Astrocyte (in vitro differentiated cells and primary cell): ENCODE measurements at regions not wholly inside any gene's neighbourhood (a gene's known extent, or its start where the extent isn't known, plus 50 kb on each side); places are given as distances from the start of the nearest gene placed in this dataset.

Source experiments
- DNase-seq: peaks from one replicate; pipeline ENCODE4 v3.0.0-alpha.2; 2010; ENCODE audit warnings: low read depth
- FAIRE-seq: peaks from 2 replicates; lab custom pipeline; 2011; peaks lifted over from hg19 to GRCh38; lab: Jason Lieb, UNC
- H2AFZ ChIP-seq: 2 replicates; pipeline ENCODE4 v1.6.0; 2012; ENCODE audit warnings: low read depth, low read length, inconsistent platforms
- H3K27ac ChIP-seq: 2 replicates; pipeline ENCODE4 v1.5.1; 2011; ENCODE audit warnings: low read depth, low read length, inconsistent platforms
- H3K27me3 ChIP-seq: 2 replicates; pipeline ENCODE4 v1.6.0; 2011; ENCODE audit warnings: low read length, inconsistent platforms; ENCODE audit not compliant: insufficient read depth
- H3K36me3 ChIP-seq: 2 replicates; pipeline ENCODE4 v1.5.1; 2011; ENCODE audit warnings: low read length, inconsistent platforms; ENCODE audit not compliant: insufficient read depth
- H3K4me1 ChIP-seq: 2 replicates; pipeline ENCODE4 v1.5.1; 2011; ENCODE audit warnings: low read length, inconsistent platforms; ENCODE audit not compliant: insufficient read depth
- H3K4me2 ChIP-seq: 2 replicates; pipeline ENCODE4 v1.6.0; 2012; ENCODE audit warnings: low read length, inconsistent platforms
- H3K4me3 ChIP-seq: 2 replicates; pipeline ENCODE4 v1.5.1; 2011; ENCODE audit warnings: low read depth, mild to moderate bottlenecking, low read length, inconsistent platforms; ENCODE audit not compliant: insufficient read depth
- H3K79me2 ChIP-seq: 2 replicates; pipeline ENCODE4 v1.6.0; 2012; ENCODE audit warnings: mild to moderate bottlenecking, low read length, inconsistent platforms; ENCODE audit not compliant: insufficient read depth
- H3K9ac ChIP-seq: 2 replicates; pipeline ENCODE4 v1.6.0; 2012; ENCODE audit warnings: mild to moderate bottlenecking, low read length, inconsistent platforms
- H3K9me3 ChIP-seq: 2 replicates; pipeline ENCODE4 v1.5.1; 2012; ENCODE audit warnings: low read depth, mild to moderate bottlenecking, low read length, inconsistent platforms; ENCODE audit not compliant: insufficient read depth
- H4K20me1 ChIP-seq: 2 replicates; pipeline ENCODE4 v1.6.0; 2012; ENCODE audit warnings: low read length, inconsistent platforms; ENCODE audit not compliant: insufficient read depth
- H3K27ac Mint-ChIP-seq: one replicate; pipeline ENCODE4 v1.8.0; 2021; ENCODE audit warnings: mild to moderate bottlenecking, mixed read lengths; ENCODE audit not compliant: unreplicated experiment
- H3K27me3 Mint-ChIP-seq: one replicate; pipeline ENCODE4 v1.8.0; 2021; ENCODE audit warnings: low read depth, mixed read lengths; ENCODE audit not compliant: unreplicated experiment
- H3K36me3 Mint-ChIP-seq: one replicate; pipeline ENCODE4 v1.8.0; 2021; ENCODE audit warnings: low read depth, mixed read lengths; ENCODE audit not compliant: unreplicated experiment
- H3K4me1 Mint-ChIP-seq: one replicate; pipeline ENCODE4 v1.8.0; 2021; ENCODE audit warnings: low read depth, mixed read lengths; ENCODE audit not compliant: unreplicated experiment
- H3K4me3 Mint-ChIP-seq: one replicate; pipeline ENCODE4 v1.8.0; 2021; ENCODE audit warnings: mild to moderate bottlenecking, moderate library complexity, mixed read lengths; ENCODE audit not compliant: unreplicated experiment
- H3K9me3 Mint-ChIP-seq: one replicate; pipeline ENCODE4 v1.8.0; 2021; ENCODE audit warnings: mild to moderate bottlenecking, mixed read lengths; ENCODE audit not compliant: unreplicated experiment
- EZH2 ChIP-seq: IDR thresholded peaks from 2 replicates; pipeline ENCODE4 v1.6.1; 2012; ENCODE audit warnings: mild to moderate bottlenecking, low read length, inconsistent platforms; ENCODE audit not compliant: insufficient read depth
- TF ChIP-seq, protein P1 (sequence below): IDR thresholded peaks from 2 replicates; pipeline ENCODE4 v1.5.1; 2011; ENCODE audit warnings: low read depth, mild to moderate bottlenecking, inconsistent platforms, low read length, moderate library complexity; ENCODE audit not compliant: insufficient read depth

GRCh38 chr2:225282858-225283710 is 116.4 kb upstream of the NYAP2 start:
- peak; percentile 58 for DNase-seq
- no peaks in the 10 kb centered on the region for H3K79me2 ChIP-seq
- no peak overlapping the region for H2AFZ ChIP-seq
- H3K4me1 ChIP-seq, result peaks cover 5% of the 10 kb centered on the region
- no peaks in the 10 kb centered on the region for H3K27me3 Mint-ChIP-seq
- H3K4me2 ChIP-seq, result no peak overlapping the region
- H3K9me3 Mint-ChIP-seq, result peaks cover 4% of the 10 kb centered on the region
- H3K4me3 ChIP-seq, result no peak overlapping the region
- FAIRE-seq, result peak; percentile 69
- no peaks in the 10 kb centered on the region for H3K36me3 Mint-ChIP-seq
- H3K27ac Mint-ChIP-seq, result no peak overlapping the region
- no peaks in the 10 kb centered on the region for H3K9me3 ChIP-seq
- TF ChIP-seq EZH2, result no peak
- TF ChIP-seq, protein P1, sequence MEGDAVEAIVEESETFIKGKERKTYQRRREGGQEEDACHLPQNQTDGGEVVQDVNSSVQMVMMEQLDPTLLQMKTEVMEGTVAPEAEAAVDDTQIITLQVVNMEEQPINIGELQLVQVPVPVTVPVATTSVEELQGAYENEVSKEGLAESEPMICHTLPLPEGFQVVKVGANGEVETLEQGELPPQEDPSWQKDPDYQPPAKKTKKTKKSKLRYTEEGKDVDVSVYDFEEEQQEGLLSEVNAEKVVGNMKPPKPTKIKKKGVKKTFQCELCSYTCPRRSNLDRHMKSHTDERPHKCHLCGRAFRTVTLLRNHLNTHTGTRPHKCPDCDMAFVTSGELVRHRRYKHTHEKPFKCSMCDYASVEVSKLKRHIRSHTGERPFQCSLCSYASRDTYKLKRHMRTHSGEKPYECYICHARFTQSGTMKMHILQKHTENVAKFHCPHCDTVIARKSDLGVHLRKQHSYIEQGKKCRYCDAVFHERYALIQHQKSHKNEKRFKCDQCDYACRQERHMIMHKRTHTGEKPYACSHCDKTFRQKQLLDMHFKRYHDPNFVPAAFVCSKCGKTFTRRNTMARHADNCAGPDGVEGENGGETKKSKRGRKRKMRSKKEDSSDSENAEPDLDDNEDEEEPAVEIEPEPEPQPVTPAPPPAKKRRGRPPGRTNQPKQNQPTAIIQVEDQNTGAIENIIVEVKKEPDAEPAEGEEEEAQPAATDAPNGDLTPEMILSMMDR, result peak; percentile 86
- no peaks in the 10 kb centered on the region for H3K27me3 ChIP-seq
- H3K36me3 ChIP-seq, result no peaks in the 10 kb centered on the region
- H3K27ac ChIP-seq, result no peak overlapping the region
- no peak overlapping the region for H3K4me3 Mint-ChIP-seq
- no peak overlapping the region for H3K9ac ChIP-seq
- peaks cover 6% of the 10 kb centered on the region for H3K4me1 Mint-ChIP-seq
- no peaks in the 10 kb centered on the region for H4K20me1 ChIP-seq

- Mint-ChIP-seq H3K27me3 (no peaks in the 10 kb centered on the region), H3K4me3 (no peak overlapping the region), H3K27ac (no peak overlapping the region), H3K9me3 (peaks cover 4% of the 10 kb centered on the region), H3K36me3 (no peaks in the 10 kb centered on the region), H3K4me1 (peaks cover 2% of the 10 kb centered on the region)
- Histone ChIP-seq H3K27me3 (no peaks in the 10 kb centered on the region), H3K79me2 (no peaks in the 10 kb centered on the region), H3K9me3 (no peaks in the 10 kb centered on the region), H3K36me3 (no peaks in the 10 kb centered on the region), H3K27ac (no peak overlapping the region), H3K4me3 (no peak overlapping the region), H3K4me2 (no peak overlapping the region), H2AFZ (no peak overlapping the region), H3K4me1 (no peaks in the 10 kb centered on the region), H4K20me1 (no peaks in the 10 kb centered on the region), H3K9ac (no peak overlapping the region)
- FAIRE-seq (no peak), DNase-seq (no peak)
- TF ChIP-seq, protein P1, result no peak
- no peak for TF ChIP-seq EZH2
Measured at GRCh38 chr2:225276207-225276606, 123.3 kb upstream of the NYAP2 start.

DNA sequence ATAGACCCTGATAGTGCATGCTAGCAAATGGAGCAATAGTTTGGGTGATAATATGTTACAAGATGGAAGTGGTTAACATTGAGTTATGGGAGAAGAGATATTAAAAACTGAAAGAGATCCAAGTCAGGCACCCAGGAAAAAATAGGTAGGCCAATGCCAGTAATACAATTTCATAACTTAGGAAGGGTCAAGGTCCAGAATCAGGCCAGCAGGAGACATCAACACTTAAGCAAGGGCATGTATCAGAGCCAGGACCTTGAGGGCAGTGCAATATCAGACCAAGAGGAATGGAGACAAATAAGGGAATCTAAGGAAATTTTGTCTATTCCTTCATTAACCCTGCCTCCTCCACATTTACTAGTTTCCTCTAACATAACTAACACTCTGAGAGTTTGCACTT is 124.1 kb upstream of the NYAP2 start:
- H3K4me3 Mint-ChIP-seq, result no peak overlapping the region

More for the DNA sequence above, 124.1 kb upstream of the NYAP2 start:
- no peak overlapping the region for H3K4me2 ChIP-seq
- TF ChIP-seq, protein P1, result no peak
- TF ChIP-seq EZH2, result no peak
- no peaks in the 10 kb centered on the region for H3K9me3 ChIP-seq
- no peak for DNase-seq
- no peaks in the 10 kb centered on the region for H3K4me1 ChIP-seq
- H3K79me2 ChIP-seq, result no peaks in the 10 kb centered on the region
- no peak for FAIRE-seq
- no peaks in the 10 kb centered on the region for H3K27me3 ChIP-seq
- no peaks in the 10 kb centered on the region for H3K36me3 ChIP-seq
- H3K27ac Mint-ChIP-seq, result no peak overlapping the region
- H4K20me1 ChIP-seq, result no peaks in the 10 kb centered on the region
- H3K4me1 Mint-ChIP-seq, result peaks cover 2% of the 10 kb centered on the region
- H3K9ac ChIP-seq, result no peak overlapping the region
- no peaks in the 10 kb centered on the region for H3K36me3 Mint-ChIP-seq
- H3K27ac ChIP-seq, result no peak overlapping the region
- no peaks in the 10 kb centered on the region for H3K27me3 Mint-ChIP-seq
- no peak overlapping the region for H3K4me3 ChIP-seq
- peaks cover 4% of the 10 kb centered on the region for H3K9me3 Mint-ChIP-seq
- no peak overlapping the region for H2AFZ ChIP-seq
